NB4 (cell line): ENCODE measurements at regions not wholly inside any gene's neighbourhood (a gene's known extent, or its start where the extent isn't known, plus 50 kb on each side); places are given as distances from the start of the nearest gene placed in this dataset.

ENCODE experiments used
- DNase-seq: peaks from one replicate; pipeline ENCODE4 v3.0.0; 2010; ENCODE audit warnings: low read depth
- H3K4me3 ChIP-seq: one replicate; pipeline ENCODE4 v1.5.1; 2011; ENCODE audit warnings: mild to moderate bottlenecking, low read depth, low read length, moderate library complexity
- MAX ChIP-seq: IDR thresholded peaks from 2 replicates; pipeline ENCODE4 v1.6.1; 2011; ENCODE audit warnings: low read depth, low read length
- MYC ChIP-seq: IDR thresholded peaks from 2 replicates; pipeline ENCODE4 v1.6.1; 2011; ENCODE audit warnings: low read depth, low read length
- POLR2A ChIP-seq: IDR thresholded peaks from 2 replicates; pipeline ENCODE4 v1.6.1; 2011; ENCODE audit warnings: mild to moderate bottlenecking; ENCODE audit not compliant: insufficient read length; ENCODE audit errors: extremely low read depth
- TF ChIP-seq, protein P1 (sequence below): IDR thresholded peaks from one replicate; pipeline ENCODE4 v1.5.1; 2012; ENCODE audit warnings: low read depth, low read length

DNA sequence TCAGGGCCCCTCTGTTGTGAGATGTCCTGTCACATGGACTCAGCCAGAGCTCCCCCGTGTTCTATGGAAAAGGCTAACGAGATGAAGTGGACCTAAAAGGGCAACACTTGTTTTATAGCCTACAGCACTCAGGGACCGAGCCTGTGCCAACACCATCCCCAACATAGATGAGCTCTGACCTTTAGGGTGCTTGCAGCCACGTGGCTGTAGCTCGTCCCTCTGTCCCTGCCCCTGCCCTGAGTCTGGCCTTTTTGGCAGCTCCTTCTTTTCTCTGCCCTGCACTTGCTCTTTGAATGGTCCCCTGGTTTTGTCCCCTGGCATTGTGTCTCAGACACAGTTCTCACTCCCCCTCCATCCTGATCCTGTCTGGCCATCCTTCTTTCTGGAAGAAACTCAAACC, 81.2 kb upstream of the GDF10 start:
- H3K4me3 ChIP-seq: no peak overlapping the region
- no peak for DNase-seq
- TF ChIP-seq MYC: no peak

DNA sequence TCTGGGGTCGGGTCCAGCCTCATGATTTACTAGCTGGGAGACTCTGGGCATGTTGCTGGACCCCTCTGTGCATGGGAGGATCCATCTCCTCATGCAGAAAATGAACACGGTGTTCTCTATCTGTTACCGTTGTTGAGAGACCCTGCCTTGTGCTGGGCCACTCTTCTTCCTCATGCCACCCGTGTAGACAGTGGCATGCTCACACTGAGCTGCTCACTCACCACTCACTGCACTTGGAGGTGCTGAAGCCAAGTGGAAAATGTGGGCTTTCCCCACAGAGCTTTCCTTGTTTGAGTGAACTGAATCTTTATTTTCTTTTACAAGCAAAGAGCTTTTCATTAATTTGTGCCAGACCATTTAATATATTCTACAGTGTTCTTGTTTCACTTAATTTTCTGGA, 77.5 kb upstream of the GDF10 start:
- DNase-seq: no peak
- TF ChIP-seq POLR2A (no peak), MAX (no peak), MYC (no peak)
- TF ChIP-seq, protein P1, sequence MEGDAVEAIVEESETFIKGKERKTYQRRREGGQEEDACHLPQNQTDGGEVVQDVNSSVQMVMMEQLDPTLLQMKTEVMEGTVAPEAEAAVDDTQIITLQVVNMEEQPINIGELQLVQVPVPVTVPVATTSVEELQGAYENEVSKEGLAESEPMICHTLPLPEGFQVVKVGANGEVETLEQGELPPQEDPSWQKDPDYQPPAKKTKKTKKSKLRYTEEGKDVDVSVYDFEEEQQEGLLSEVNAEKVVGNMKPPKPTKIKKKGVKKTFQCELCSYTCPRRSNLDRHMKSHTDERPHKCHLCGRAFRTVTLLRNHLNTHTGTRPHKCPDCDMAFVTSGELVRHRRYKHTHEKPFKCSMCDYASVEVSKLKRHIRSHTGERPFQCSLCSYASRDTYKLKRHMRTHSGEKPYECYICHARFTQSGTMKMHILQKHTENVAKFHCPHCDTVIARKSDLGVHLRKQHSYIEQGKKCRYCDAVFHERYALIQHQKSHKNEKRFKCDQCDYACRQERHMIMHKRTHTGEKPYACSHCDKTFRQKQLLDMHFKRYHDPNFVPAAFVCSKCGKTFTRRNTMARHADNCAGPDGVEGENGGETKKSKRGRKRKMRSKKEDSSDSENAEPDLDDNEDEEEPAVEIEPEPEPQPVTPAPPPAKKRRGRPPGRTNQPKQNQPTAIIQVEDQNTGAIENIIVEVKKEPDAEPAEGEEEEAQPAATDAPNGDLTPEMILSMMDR: no peak
- no peak overlapping the region for H3K4me3 ChIP-seq

DNA sequence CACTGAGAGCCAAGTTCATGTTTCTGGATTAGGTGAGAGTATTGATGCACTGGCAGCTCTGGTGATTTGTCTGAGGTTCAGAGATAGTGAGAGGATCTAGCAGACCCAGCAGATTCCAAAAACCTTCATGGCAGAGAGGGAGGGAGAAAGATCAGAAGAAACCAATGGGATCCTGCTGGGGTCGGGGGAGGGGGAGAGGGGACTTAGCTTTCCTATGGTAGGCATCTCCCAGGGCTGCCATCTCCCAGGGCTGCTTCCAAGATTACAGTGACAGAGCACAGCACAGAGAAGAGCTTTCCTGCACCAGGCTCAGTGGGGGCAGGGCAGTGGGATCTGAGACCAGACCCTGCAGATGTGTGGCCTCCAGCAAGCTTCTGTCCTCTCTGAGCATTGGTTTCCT, 76.8 kb upstream of the GDF10 start:
- no peak for DNase-seq
- TF ChIP-seq, protein P1: no peak
- no peak for TF ChIP-seq MAX
- TF ChIP-seq POLR2A: no peak
- TF ChIP-seq MYC: no peak

GRCh38 chr10:47224546-47225218, 75.3 kb upstream of the GDF10 start:
- H3K4me3 ChIP-seq: no peak overlapping the region
- TF ChIP-seq POLR2A: no peak
- no peak for TF ChIP-seq MYC
- TF ChIP-seq, protein P1: no peak
- TF ChIP-seq MAX: no peak
- no peak for DNase-seq

More for the DNA sequence above, 76.8 kb upstream of the GDF10 start:
- H3K4me3 ChIP-seq: no peak overlapping the region

GRCh38 chr10:47225219-47225927, 74.6 kb upstream of the GDF10 start:
- no peak overlapping the region for H3K4me3 ChIP-seq
- DNase-seq: no peak
- no peak for TF ChIP-seq MAX
- no peak for TF ChIP-seq POLR2A
- no peak for TF ChIP-seq MYC
- TF ChIP-seq, protein P1: no peak

- TF ChIP-seq MAX (no peak), POLR2A (no peak), MYC (no peak)
- TF ChIP-seq, protein P1: no peak
- H3K4me3 ChIP-seq: no peak overlapping the region
- DNase-seq: no peak
Measured at GRCh38 chr10:47225928-47226645, 73.9 kb upstream of the GDF10 start.
